GM19324 (cell line): ENCODE measurements at regions not wholly inside any gene's neighbourhood (a gene's known extent, or its start where the extent isn't known, plus 50 kb on each side); places are given as distances from the start of the nearest gene placed in this dataset.

ENCODE experiments used
- ATAC-seq: cut with Tn5 transposase; IDR thresholded peaks from one replicate; pipeline ENCODE4 v1.9.1; 2021; ENCODE audit warnings: mild to moderate bottlenecking, moderate library complexity; ENCODE audit not compliant: unreplicated experiment, low FRiP score

- peak; percentile 78 for ATAC-seq
Observed at GRCh38 chr4:182019148-182019652, 224.0 kb upstream of the TENM3 start.

GRCh38 chr4:182022909-182023308 is 220.3 kb upstream of the TENM3 start:
- no peak for ATAC-seq

GRCh38 chr4:182023469-182023868 is 219.7 kb upstream of the TENM3 start:
- ATAC-seq: no peak

GRCh38 chr4:182042945-182043344 is 200.3 kb upstream of the TENM3 start:
- no peak for ATAC-seq

GRCh38 chr4:182048871-182049270 is 194.3 kb upstream of the TENM3 start:
- ATAC-seq: no peak

GRCh38 chr4:182056866-182057265 is 186.3 kb upstream of the TENM3 start:
- ATAC-seq: no peak

- no peak for ATAC-seq
Observed at GRCh38 chr4:182062458-182062857, 180.7 kb upstream of the TENM3 start.

GRCh38 chr4:182062936-182063335 is 180.3 kb upstream of the TENM3 start:
- ATAC-seq: no peak

GRCh38 chr4:182063651-182064050 is 179.6 kb upstream of the TENM3 start:
- ATAC-seq: no peak

GRCh38 chr4:182065255-182065654 is 177.9 kb upstream of the TENM3 start:
- ATAC-seq: no peak

- no peak for ATAC-seq
Observed at GRCh38 chr4:182066037-182066436, 177.2 kb upstream of the TENM3 start.

- no peak for ATAC-seq
Observed at GRCh38 chr4:182067828-182068227, 175.4 kb upstream of the TENM3 start.

GRCh38 chr4:182068920-182069319 is 174.3 kb upstream of the TENM3 start:
- ATAC-seq: no peak

- no peak for ATAC-seq
Observed at GRCh38 chr4:182073278-182073677, 169.9 kb upstream of the TENM3 start.

GRCh38 chr4:182074139-182074538 is 169.1 kb upstream of the TENM3 start:
- ATAC-seq: no peak

GRCh38 chr4:182074810-182075209 is 168.4 kb upstream of the TENM3 start:
- ATAC-seq: no peak

GRCh38 chr4:182082910-182083309 is 160.3 kb upstream of the TENM3 start:
- ATAC-seq: no peak

GRCh38 chr4:182083671-182084410 is 159.4 kb upstream of the TENM3 start:
- ATAC-seq: no peak

- ATAC-seq: no peak
Observed at GRCh38 chr4:182085051-182085480, 158.1 kb upstream of the TENM3 start.

GRCh38 chr4:182089326-182089725 is 153.9 kb upstream of the TENM3 start:
- ATAC-seq: no peak

- ATAC-seq: no peak
Observed at GRCh38 chr4:182090186-182090585, 153.0 kb upstream of the TENM3 start.

GRCh38 chr4:182091128-182091527 is 152.1 kb upstream of the TENM3 start:
- no peak for ATAC-seq
